ENCODE measurements at regions not wholly inside any gene's neighbourhood (a gene's known extent, or its start where the extent isn't known, plus 50 kb on each side); places are given as distances from the start of the nearest gene placed in this dataset.
A peak's percentile ranks its signal among the peaks of the same experiment; 100 is the strongest.

- Mint-ChIP-seq H3K4me3 (ENCODE audit: unreplicated experiment) (no peak overlapping the region), H3K27me3 (ENCODE audit: low read depth, unreplicated experiment) (peaks cover 2% of the 10 kb centered on the region), H3K27ac (ENCODE audit: unreplicated experiment) (no peak overlapping the region), H3K4me1 (ENCODE audit: low read depth, unreplicated experiment) (no peaks in the 10 kb centered on the region), H3K9me3 (ENCODE audit: unreplicated experiment) (peaks cover 2% of the 10 kb centered on the region), H3K36me3 (ENCODE audit: low read depth, unreplicated experiment) (no peaks in the 10 kb centered on the region)
- H4K20me1 ChIP-seq (ENCODE audit: insufficient read depth, low read length), result no peaks in the 10 kb centered on the region
- H3K4me2 ChIP-seq (ENCODE audit: low read length), result no peak overlapping the region
- FAIRE-seq (no peak), DNase-seq (ENCODE audit: low read depth) (no peak)
- no peak overlapping the region for H3K27ac ChIP-seq (ENCODE audit: low read depth, low read length)
- H3K9ac ChIP-seq (ENCODE audit: low read length), result no peak overlapping the region
- no peak overlapping the region for H2AFZ ChIP-seq (ENCODE audit: low read depth, low read length)
- no peaks in the 10 kb centered on the region for H3K36me3 ChIP-seq (ENCODE audit: insufficient read depth, low read length)
- H3K4me1 ChIP-seq (ENCODE audit: insufficient read depth, low read length), result no peaks in the 10 kb centered on the region
- H3K4me3 ChIP-seq (ENCODE audit: insufficient read depth, low read depth, low read length), result no peak overlapping the region
- no peaks in the 10 kb centered on the region for H3K9me3 ChIP-seq (ENCODE audit: insufficient read depth, low read depth, low read length)
- H3K79me2 ChIP-seq (ENCODE audit: insufficient read depth, low read length), result no peaks in the 10 kb centered on the region
- H3K27me3 ChIP-seq (ENCODE audit: insufficient read depth, low read length), result no peaks in the 10 kb centered on the region
- TF ChIP-seq EZH2 (IDR thresholded peaks at IDR 0.05; ENCODE audit: insufficient read depth, low read length), result no peak
- TF ChIP-seq CTCF (IDR thresholded peaks at IDR 0.05; ENCODE audit: insufficient read depth, low read depth, low read length), result no peak
Measured at GRCh38 chr2:207275779-207276178, 110.0 kb upstream of the KLF7 start.

- H3K4me1 Mint-ChIP-seq (ENCODE audit: low read depth, unreplicated experiment), result no peaks in the 10 kb centered on the region
- Histone ChIP-seq H3K36me3 (ENCODE audit: insufficient read depth, low read length) (no peaks in the 10 kb centered on the region), H2AFZ (ENCODE audit: low read depth, low read length) (no peak overlapping the region), H3K79me2 (ENCODE audit: insufficient read depth, low read length) (no peaks in the 10 kb centered on the region), H3K4me2 (ENCODE audit: low read length) (no peak overlapping the region), H3K27ac (ENCODE audit: low read depth, low read length) (no peak overlapping the region), H3K9ac (ENCODE audit: low read length) (no peak overlapping the region), H4K20me1 (ENCODE audit: insufficient read depth, low read length) (no peaks in the 10 kb centered on the region), H3K4me3 (ENCODE audit: insufficient read depth, low read depth, low read length) (no peak overlapping the region), H3K4me1 (ENCODE audit: insufficient read depth, low read length) (no peaks in the 10 kb centered on the region), H3K27me3 (ENCODE audit: insufficient read depth, low read length) (no peaks in the 10 kb centered on the region), H3K9me3 (ENCODE audit: insufficient read depth, low read depth, low read length) (no peaks in the 10 kb centered on the region)
- H3K4me3 Mint-ChIP-seq (ENCODE audit: unreplicated experiment), result no peak overlapping the region
- peaks cover 2% of the 10 kb centered on the region for H3K9me3 Mint-ChIP-seq (ENCODE audit: unreplicated experiment)
- H3K27me3 Mint-ChIP-seq (ENCODE audit: low read depth, unreplicated experiment), result peaks cover 2% of the 10 kb centered on the region
- TF ChIP-seq EZH2 (IDR thresholded peaks at IDR 0.05; ENCODE audit: insufficient read depth, low read length) (no peak), CTCF (IDR thresholded peaks at IDR 0.05; ENCODE audit: insufficient read depth, low read depth, low read length) (no peak)
- DNase-seq (ENCODE audit: low read depth) (no peak), FAIRE-seq (peak; percentile 41)
- no peaks in the 10 kb centered on the region for H3K36me3 Mint-ChIP-seq (ENCODE audit: low read depth, unreplicated experiment)
- H3K27ac Mint-ChIP-seq (ENCODE audit: unreplicated experiment), result no peak overlapping the region
Measured at GRCh38 chr2:207276248-207276647, 110.5 kb upstream of the KLF7 start.

- no peaks in the 10 kb centered on the region for H4K20me1 ChIP-seq (ENCODE audit: insufficient read depth, low read length)
- Mint-ChIP-seq H3K27me3 (ENCODE audit: low read depth, unreplicated experiment) (peaks cover 2% of the 10 kb centered on the region), H3K9me3 (ENCODE audit: unreplicated experiment) (peaks cover 2% of the 10 kb centered on the region), H3K36me3 (ENCODE audit: low read depth, unreplicated experiment) (no peaks in the 10 kb centered on the region), H3K4me1 (ENCODE audit: low read depth, unreplicated experiment) (no peaks in the 10 kb centered on the region), H3K4me3 (ENCODE audit: unreplicated experiment) (no peak overlapping the region), H3K27ac (ENCODE audit: unreplicated experiment) (no peak overlapping the region)
- FAIRE-seq (no peak), DNase-seq (ENCODE audit: low read depth) (no peak)
- H2AFZ ChIP-seq (ENCODE audit: low read depth, low read length), result no peak overlapping the region
- no peak for TF ChIP-seq EZH2 (IDR thresholded peaks at IDR 0.05; ENCODE audit: insufficient read depth, low read length)
- no peak for TF ChIP-seq CTCF (IDR thresholded peaks at IDR 0.05; ENCODE audit: insufficient read depth, low read depth, low read length)
- H3K4me1 ChIP-seq (ENCODE audit: insufficient read depth, low read length), result no peaks in the 10 kb centered on the region
- H3K4me3 ChIP-seq (ENCODE audit: insufficient read depth, low read depth, low read length), result no peak overlapping the region
- no peaks in the 10 kb centered on the region for H3K9me3 ChIP-seq (ENCODE audit: insufficient read depth, low read depth, low read length)
- H3K27ac ChIP-seq (ENCODE audit: low read depth, low read length), result no peak overlapping the region
- H3K4me2 ChIP-seq (ENCODE audit: low read length), result no peak overlapping the region
- no peaks in the 10 kb centered on the region for H3K79me2 ChIP-seq (ENCODE audit: insufficient read depth, low read length)
- no peaks in the 10 kb centered on the region for H3K27me3 ChIP-seq (ENCODE audit: insufficient read depth, low read length)
- H3K9ac ChIP-seq (ENCODE audit: low read length), result no peak overlapping the region
- no peaks in the 10 kb centered on the region for H3K36me3 ChIP-seq (ENCODE audit: insufficient read depth, low read length)
Measured at GRCh38 chr2:207276858-207277257, 111.1 kb upstream of the KLF7 start.
